Colonic mucosa (tissue), 4 donors: ENCODE measurements at regions not wholly inside any gene's neighbourhood (a gene's known extent, or its start where the extent isn't known, plus 50 kb on each side); places are given as distances from the start of the nearest gene placed in this dataset.
A peak's percentile ranks its signal among the peaks of the same experiment; 100 is the strongest.

Experiments used
- DNase-seq: peaks from one replicate; pipeline ENCODE4 v3.0.0-alpha.2; 2020
- H3K27ac ChIP-seq: fragments of 200-600 bp; one replicate; pipeline ENCODE4 v1.8.0; 2021
- H3K27me3 ChIP-seq: fragments of 200-600 bp; one replicate; pipeline ENCODE4 v1.8.0; 2021
- H3K36me3 ChIP-seq: fragments of 200-600 bp; one replicate; pipeline ENCODE4 v1.8.0; 2021
- H3K4me1 ChIP-seq: fragments of 200-600 bp; one replicate; pipeline ENCODE4 v1.8.0; 2021; ENCODE audit warnings: mild to moderate bottlenecking
- H3K4me3 ChIP-seq: fragments of 200-600 bp; one replicate; pipeline ENCODE4 v1.8.0; 2021
- H3K9ac ChIP-seq, 2 donors: one replicate each; pipeline ENCODE4 v1.7.0; 2013; ENCODE audit warnings: control low read depth in 2 of 2, low read depth in 2 of 2, low read length in 2 of 2
- H3K9me3 ChIP-seq: fragments of 200-600 bp; one replicate; pipeline ENCODE4 v1.8.0; 2021
- intact Hi-C: fragments of 100-400 bp; cut with DNase I; formaldehyde crosslinking; loops from one replicate; pipeline ENCODE4 v1.14.1; 2022
- TF ChIP-seq, protein P1 (sequence below): fragments of 200-600 bp; IDR thresholded peaks from one replicate; pipeline ENCODE4 v1.8.0; 2022; ENCODE audit warnings: antibody characterized with exemption, mild to moderate bottlenecking
- donor health status: healthy.
- donor health status: DM: no; HTN: no; CAD: no.
- donor health status: DM: no; HTN: no; CAD: no.

- no peaks in the 10 kb centered on the region for H3K27me3 ChIP-seq
- no peak overlapping the region for H3K9ac ChIP-seq
- peak; percentile 34 for DNase-seq
- intact Hi-C loops: no loop called here
- no peaks in the 10 kb centered on the region for H3K36me3 ChIP-seq
- no peaks in the 10 kb centered on the region for H3K4me1 ChIP-seq
- TF ChIP-seq, protein P1, sequence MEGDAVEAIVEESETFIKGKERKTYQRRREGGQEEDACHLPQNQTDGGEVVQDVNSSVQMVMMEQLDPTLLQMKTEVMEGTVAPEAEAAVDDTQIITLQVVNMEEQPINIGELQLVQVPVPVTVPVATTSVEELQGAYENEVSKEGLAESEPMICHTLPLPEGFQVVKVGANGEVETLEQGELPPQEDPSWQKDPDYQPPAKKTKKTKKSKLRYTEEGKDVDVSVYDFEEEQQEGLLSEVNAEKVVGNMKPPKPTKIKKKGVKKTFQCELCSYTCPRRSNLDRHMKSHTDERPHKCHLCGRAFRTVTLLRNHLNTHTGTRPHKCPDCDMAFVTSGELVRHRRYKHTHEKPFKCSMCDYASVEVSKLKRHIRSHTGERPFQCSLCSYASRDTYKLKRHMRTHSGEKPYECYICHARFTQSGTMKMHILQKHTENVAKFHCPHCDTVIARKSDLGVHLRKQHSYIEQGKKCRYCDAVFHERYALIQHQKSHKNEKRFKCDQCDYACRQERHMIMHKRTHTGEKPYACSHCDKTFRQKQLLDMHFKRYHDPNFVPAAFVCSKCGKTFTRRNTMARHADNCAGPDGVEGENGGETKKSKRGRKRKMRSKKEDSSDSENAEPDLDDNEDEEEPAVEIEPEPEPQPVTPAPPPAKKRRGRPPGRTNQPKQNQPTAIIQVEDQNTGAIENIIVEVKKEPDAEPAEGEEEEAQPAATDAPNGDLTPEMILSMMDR: no peak
- no peaks in the 10 kb centered on the region for H3K9me3 ChIP-seq
- no peak overlapping the region for H3K27ac ChIP-seq
- H3K4me3 ChIP-seq: no peak overlapping the region
These were observed 360.6 kb upstream of the USP24 start for GRCh38 chr1:55575571-55576279.

- intact Hi-C loops: no loop called here
- no peaks in the 10 kb centered on the region for H3K27me3 ChIP-seq
- H3K27ac ChIP-seq: no peak overlapping the region
- DNase-seq: no peak
- H3K36me3 ChIP-seq: no peaks in the 10 kb centered on the region
- TF ChIP-seq, protein P1: no peak
- no peaks in the 10 kb centered on the region for H3K9me3 ChIP-seq
- H3K9ac ChIP-seq: no peak overlapping the region
- H3K4me1 ChIP-seq: no peaks in the 10 kb centered on the region
- no peak overlapping the region for H3K4me3 ChIP-seq
These were observed 359.6 kb upstream of the USP24 start for GRCh38 chr1:55574691-55575225.

DNA sequence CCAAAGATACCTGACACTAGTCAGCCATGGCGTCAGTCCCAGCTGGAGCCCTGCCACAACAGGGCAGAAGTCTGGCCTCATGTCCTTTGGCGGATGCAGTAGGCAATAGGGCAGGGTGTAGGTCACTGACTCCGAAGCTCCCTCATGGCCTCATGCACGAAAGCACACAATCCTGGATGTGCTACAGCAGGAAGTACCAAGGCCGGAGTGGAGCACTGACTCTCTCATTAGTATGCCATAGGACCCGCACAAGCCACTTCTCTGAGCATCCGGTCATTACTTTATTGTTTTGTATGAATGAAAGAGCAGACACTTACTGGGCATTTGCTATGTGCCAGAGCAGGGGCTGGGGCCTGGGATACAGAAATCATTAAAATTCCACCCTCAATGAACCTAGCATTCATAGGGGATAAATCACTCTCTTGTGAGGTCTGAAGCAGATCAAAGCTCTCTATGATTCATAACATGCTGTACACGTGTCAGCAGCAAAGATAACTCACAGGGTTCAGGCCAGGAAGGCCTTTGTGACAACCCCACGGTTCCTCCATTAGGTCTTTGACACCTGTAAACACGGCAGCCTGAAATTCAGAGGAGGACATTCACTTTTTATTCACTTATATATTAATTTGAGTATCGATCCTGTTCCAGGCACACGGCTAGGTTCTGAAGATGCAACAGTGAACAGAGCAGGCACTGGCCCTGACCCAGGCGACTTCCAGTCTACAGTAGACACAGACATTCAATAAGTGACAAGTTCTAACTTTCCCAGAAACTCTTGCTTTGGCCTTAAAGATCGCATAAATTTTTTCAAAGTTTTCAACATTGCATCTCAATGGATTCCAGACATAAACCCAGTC lies 357.9 kb upstream of the USP24 start:
- H3K4me1 ChIP-seq: no peaks in the 10 kb centered on the region
- no peaks in the 10 kb centered on the region for H3K36me3 ChIP-seq
- no peaks in the 10 kb centered on the region for H3K27me3 ChIP-seq
- TF ChIP-seq, protein P1: no peak
- no peaks in the 10 kb centered on the region for H3K9me3 ChIP-seq
- no peak overlapping the region for H3K9ac ChIP-seq
- no peak overlapping the region for H3K27ac ChIP-seq
- DNase-seq: no peak
- intact Hi-C loops: no loop called here
- H3K4me3 ChIP-seq: no peak overlapping the region

GRCh38 chr1:55571767-55572166 lies 356.6 kb upstream of the USP24 start:
- H3K4me3 ChIP-seq: no peak overlapping the region
- no peaks in the 10 kb centered on the region for H3K9me3 ChIP-seq
- H3K36me3 ChIP-seq: no peaks in the 10 kb centered on the region
- no peak overlapping the region for H3K27ac ChIP-seq
- H3K27me3 ChIP-seq: no peaks in the 10 kb centered on the region
- no peak overlapping the region for H3K9ac ChIP-seq
- TF ChIP-seq, protein P1: no peak
- no peak for DNase-seq
- intact Hi-C loops: no loop called here
- H3K4me1 ChIP-seq: no peaks in the 10 kb centered on the region

- no peak for DNase-seq
- Histone ChIP-seq H3K27ac (no peak overlapping the region), H3K4me3 (no peak overlapping the region), H3K9ac (no peak overlapping the region), H3K36me3 (no peaks in the 10 kb centered on the region), H3K9me3 (no peaks in the 10 kb centered on the region), H3K4me1 (no peaks in the 10 kb centered on the region), H3K27me3 (no peaks in the 10 kb centered on the region)
- TF ChIP-seq, protein P1: no peak
- intact Hi-C loops: no loop called here
These were observed 354.3 kb upstream of the USP24 start for GRCh38 chr1:55569417-55569816.
